ENCODE measurements at regions not wholly inside any gene's neighbourhood (a gene's known extent, or its start where the extent isn't known, plus 50 kb on each side); places are given as distances from the start of the nearest gene placed in this dataset.
"Not testable (repeated sequence)": the region's sequence is repeated elsewhere in the genome, so short reads cannot be mapped to it uniquely, and the experiment has no call there.

GRCh38 chr11:49389149-49389548, 180.7 kb upstream of the FOLH1 start:
- not testable (repeated sequence) for TF ChIP-seq CEBPB (IDR thresholded peaks at IDR 0.05; ENCODE audit: low read depth, low read length); CTCF (IDR thresholded peaks at IDR 0.05; ENCODE audit: control extremely low read depth in 1 of 3, insufficient read depth in 1 of 3, low read depth in 1 of 3, low read length in 3 of 3); MAFK (IDR thresholded peaks at IDR 0.05; ENCODE audit: low read depth, low read length); POLR2A (IDR thresholded peaks at IDR 0.05; ENCODE audit: control extremely low read depth in 1 of 2, low read depth in 2 of 2, low read length in 2 of 2); YY1 (IDR thresholded peaks at IDR 0.05; ENCODE audit: low read depth, low read length); KDM4A (IDR thresholded peaks at IDR 0.05; ENCODE audit: low read depth, low read length, severe bottlenecking); BRCA1 (IDR thresholded peaks at IDR 0.05; ENCODE audit: low read depth, low read length); GABPA (IDR thresholded peaks at IDR 0.05; ENCODE audit: borderline replicate concordance, insufficient read depth, low read length); PHF8 (conservative IDR thresholded peaks at IDR 0.05; ENCODE audit: low read depth, low read length); JUND (IDR thresholded peaks at IDR 0.05; ENCODE audit: low read length); JUN (IDR thresholded peaks at IDR 0.05; ENCODE audit: low read depth, low read length); RAD21 (IDR thresholded peaks at IDR 0.05 in 1 of 2, conservative IDR thresholded peaks at IDR 0.05 in 1 of 2; ENCODE audit: low read depth in 2 of 2, low read length in 2 of 2); EZH2 (IDR thresholded peaks at IDR 0.05; ENCODE audit: low read depth, low read length, severe bottlenecking); GTF2F1 (IDR thresholded peaks at IDR 0.05; ENCODE audit: borderline replicate concordance, low read depth, low read length)

Measured in H1 (cell line).